Neural crest cell (in vitro differentiated cells): ENCODE measurements at regions not wholly inside any gene's neighbourhood (a gene's known extent, or its start where the extent isn't known, plus 50 kb on each side); places are given as distances from the start of the nearest gene placed in this dataset.

Experiments used
- DNase-seq: peaks from one replicate; pipeline ENCODE4 v3.0.0; 2021; ENCODE audit warnings: low read depth, mixed read lengths, low spot score
- H3K27ac Mint-ChIP-seq: one replicate; pipeline ENCODE4 v1.8.0; 2021; ENCODE audit warnings: mild to moderate bottlenecking, mixed read lengths; ENCODE audit not compliant: unreplicated experiment
- H3K27me3 Mint-ChIP-seq: 2 replicates; pipeline ENCODE4 v1.8.0; 2021; ENCODE audit warnings: low read depth, mild to moderate bottlenecking, mixed read lengths
- H3K36me3 Mint-ChIP-seq: 2 replicates; pipeline ENCODE4 v1.8.0; 2021; ENCODE audit warnings: low read depth, mild to moderate bottlenecking, mixed read lengths
- H3K4me1 Mint-ChIP-seq: 2 replicates; pipeline ENCODE4 v1.8.0; 2021; ENCODE audit warnings: mixed read lengths
- H3K4me3 Mint-ChIP-seq: one replicate; pipeline ENCODE4 v1.8.0; 2021; ENCODE audit warnings: mild to moderate bottlenecking, mixed read lengths
- H3K9me3 Mint-ChIP-seq: 2 replicates; pipeline ENCODE4 v1.8.0; 2021; ENCODE audit warnings: mixed read lengths
- CTCF ChIP-seq: fragments of 200-600 bp; sonication (generic); conservative IDR thresholded peaks from 2 replicates; pipeline ENCODE4 v1.5.0; 2021; ENCODE audit warnings: antibody characterized with exemption, mild to moderate bottlenecking

- peaks cover 7% of the 10 kb centered on the region for H3K9me3 Mint-ChIP-seq
- H3K36me3 Mint-ChIP-seq, result peaks cover 2% of the 10 kb centered on the region
- peaks cover 7% of the 10 kb centered on the region for H3K4me1 Mint-ChIP-seq
Observed at GRCh38 chr6:126551832-126552231, 211.9 kb downstream of the CENPW start.

GRCh38 chr6:126553854-126554253, 213.9 kb downstream of the CENPW start:
- H3K4me3 Mint-ChIP-seq, result no peak overlapping the region
- H3K4me1 Mint-ChIP-seq, result no peaks in the 10 kb centered on the region
- DNase-seq, result no peak
- TF ChIP-seq CTCF, result no peak
- no peaks in the 10 kb centered on the region for H3K27me3 Mint-ChIP-seq
- no peaks in the 10 kb centered on the region for H3K9me3 Mint-ChIP-seq
- no peaks in the 10 kb centered on the region for H3K36me3 Mint-ChIP-seq
- no peak overlapping the region for H3K27ac Mint-ChIP-seq

More at GRCh38 chr6:126551832-126552231, 211.9 kb downstream of the CENPW start:
- H3K27ac Mint-ChIP-seq, result no peak overlapping the region
- H3K4me3 Mint-ChIP-seq, result no peak overlapping the region
- H3K27me3 Mint-ChIP-seq, result no peaks in the 10 kb centered on the region
- TF ChIP-seq CTCF, result no peak
- DNase-seq, result no peak

DNA sequence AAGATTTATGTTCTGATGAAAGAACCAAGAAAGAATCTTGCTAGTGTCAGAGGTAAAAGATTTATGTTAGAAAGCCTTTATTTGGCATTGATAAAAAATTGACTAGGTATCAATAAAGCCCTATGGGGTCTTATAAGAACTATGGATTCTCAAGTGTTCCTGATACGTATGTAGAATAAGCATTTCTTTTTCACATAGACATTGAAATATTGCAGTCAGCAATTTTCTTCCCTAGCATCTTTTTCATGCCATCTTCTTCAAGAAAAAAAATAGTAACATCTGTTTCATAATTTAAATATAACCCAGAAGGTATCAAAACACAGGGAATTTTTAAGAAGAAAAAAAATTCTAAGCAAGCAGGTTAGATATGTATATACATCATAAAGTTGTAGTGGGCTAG, 230.6 kb downstream of the CENPW start:
- TF ChIP-seq CTCF, result no peak
- no peak overlapping the region for H3K27ac Mint-ChIP-seq
- no peak for DNase-seq
- no peak overlapping the region for H3K4me3 Mint-ChIP-seq
- H3K4me1 Mint-ChIP-seq, result no peaks in the 10 kb centered on the region
- H3K27me3 Mint-ChIP-seq, result no peaks in the 10 kb centered on the region
- no peaks in the 10 kb centered on the region for H3K9me3 Mint-ChIP-seq
- no peaks in the 10 kb centered on the region for H3K36me3 Mint-ChIP-seq

DNA sequence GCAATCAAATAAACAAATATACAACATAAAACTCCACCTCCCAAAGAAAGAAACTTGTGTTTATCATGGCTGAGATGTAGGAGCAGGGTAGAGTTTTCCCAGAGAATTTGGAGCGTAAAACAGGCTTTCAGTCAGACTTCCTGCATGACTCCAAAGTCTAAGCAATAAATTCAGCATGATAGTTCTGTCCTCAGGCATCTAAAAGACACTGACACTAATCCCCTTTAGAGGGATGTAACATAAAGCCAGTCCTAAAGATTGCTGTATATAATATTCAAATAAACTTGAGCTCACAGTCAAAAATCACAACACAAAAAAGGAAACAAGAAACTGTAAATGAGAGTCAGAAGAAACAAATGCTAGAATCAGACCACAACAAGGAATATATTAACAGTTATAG, 234.4 kb downstream of the CENPW start:
- Mint-ChIP-seq H3K36me3 (no peaks in the 10 kb centered on the region), H3K4me3 (no peak overlapping the region), H3K27me3 (no peaks in the 10 kb centered on the region), H3K4me1 (no peaks in the 10 kb centered on the region), H3K9me3 (no peaks in the 10 kb centered on the region), H3K27ac (no peak overlapping the region)
- TF ChIP-seq CTCF, result no peak
- DNase-seq, result no peak

DNA sequence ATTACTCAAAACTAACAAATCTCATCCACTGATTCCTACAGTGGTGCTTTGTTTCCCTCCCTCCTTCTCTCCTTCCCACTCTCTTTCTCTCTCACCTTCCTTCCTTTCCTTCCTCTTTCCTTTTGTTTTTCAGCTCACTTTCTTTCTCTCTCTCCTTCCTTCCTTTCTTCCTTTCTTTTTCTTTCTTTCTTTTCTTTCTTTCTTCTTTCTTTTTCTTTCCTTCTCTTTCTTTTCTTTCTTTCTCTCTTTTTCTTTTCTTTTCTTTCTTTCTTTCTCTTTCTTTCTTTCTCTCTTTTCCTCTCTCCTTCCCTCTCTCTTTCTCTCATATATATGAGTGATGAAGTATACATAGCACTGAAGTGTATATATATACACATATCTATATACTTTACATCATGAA, 241.4 kb downstream of the CENPW start:
- Mint-ChIP-seq H3K27me3 (no peaks in the 10 kb centered on the region), H3K4me3 (no peak overlapping the region), H3K36me3 (no peaks in the 10 kb centered on the region), H3K4me1 (no peaks in the 10 kb centered on the region), H3K9me3 (peaks cover 2% of the 10 kb centered on the region), H3K27ac (no peak overlapping the region)
- no peak for DNase-seq
- TF ChIP-seq CTCF, result no peak
